Putamen (tissue), 1 donor: ENCODE measurements at regions not wholly inside any gene's neighbourhood (a gene's known extent, or its start where the extent isn't known, plus 50 kb on each side); places are given as distances from the start of the nearest gene placed in this dataset.

Experiments
- DNase-seq: peaks from one replicate; pipeline ENCODE4 v3.0.0-alpha.2; 2016; ENCODE audit warnings: low spot score

DNA sequence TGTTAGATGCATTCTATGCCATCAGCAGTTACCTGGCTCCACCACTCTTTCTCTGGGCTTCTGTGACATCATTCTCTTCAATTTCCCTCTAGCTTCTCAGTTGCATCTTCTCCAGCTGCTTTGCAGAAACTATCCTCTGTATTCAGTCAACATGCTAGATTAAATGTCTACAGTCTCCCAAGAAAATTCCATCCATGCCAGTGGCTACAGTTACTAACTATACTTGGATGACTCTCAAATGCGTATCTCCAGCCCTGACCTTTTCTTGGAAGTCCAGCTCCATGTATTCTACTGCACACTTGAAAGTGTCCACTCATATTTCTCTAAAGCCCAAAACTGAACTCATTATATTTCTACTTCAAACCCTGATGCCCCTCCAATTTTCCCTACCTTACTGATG, 232.3 kb upstream of the TENM3 start:
- no peak for DNase-seq

- DNase-seq: no peak
Observed at GRCh38 chr4:182014164-182014563, 229.0 kb upstream of the TENM3 start.

DNA sequence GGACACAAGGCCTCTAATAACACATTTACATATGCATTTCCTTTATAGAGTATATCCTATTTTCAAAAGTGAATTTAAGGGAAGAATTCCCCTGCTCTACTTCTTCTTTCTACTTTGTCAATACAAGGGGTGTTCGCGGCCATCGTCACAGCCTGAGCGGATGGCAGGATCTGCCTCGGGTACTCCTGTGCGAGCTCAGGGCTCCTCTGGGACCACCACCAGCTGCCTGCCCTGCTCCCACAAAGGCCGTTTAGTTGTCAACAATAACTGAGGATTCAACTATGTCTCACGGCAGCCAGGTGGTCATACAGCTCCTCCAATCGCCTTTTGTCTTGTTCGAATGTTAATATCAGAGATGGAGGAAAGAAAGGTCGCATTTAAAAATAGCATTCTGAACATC, 228.2 kb upstream of the TENM3 start:
- no peak for DNase-seq

GRCh38 chr4:182015893-182016292, 227.3 kb upstream of the TENM3 start:
- DNase-seq: peak; percentile 70

DNA sequence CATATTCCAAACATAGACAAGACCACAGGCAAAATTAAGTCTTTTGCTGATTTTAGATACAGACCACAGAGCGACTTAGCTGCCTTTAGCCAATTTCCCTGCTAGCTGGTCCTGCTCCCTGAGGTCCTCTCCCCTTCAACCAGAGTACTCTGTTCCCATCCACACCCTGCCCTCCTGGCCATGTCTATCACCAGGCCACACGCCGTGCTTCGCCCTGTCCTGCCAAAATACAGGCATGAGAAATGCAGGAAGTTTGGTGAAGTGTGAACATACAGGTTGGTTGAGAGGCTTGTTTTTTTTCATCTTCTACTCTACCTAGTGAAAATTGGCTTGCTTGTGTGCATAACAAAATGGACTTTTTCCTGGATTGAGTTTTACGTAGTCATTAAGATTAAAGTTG, 226.2 kb upstream of the TENM3 start:
- no peak for DNase-seq

DNA sequence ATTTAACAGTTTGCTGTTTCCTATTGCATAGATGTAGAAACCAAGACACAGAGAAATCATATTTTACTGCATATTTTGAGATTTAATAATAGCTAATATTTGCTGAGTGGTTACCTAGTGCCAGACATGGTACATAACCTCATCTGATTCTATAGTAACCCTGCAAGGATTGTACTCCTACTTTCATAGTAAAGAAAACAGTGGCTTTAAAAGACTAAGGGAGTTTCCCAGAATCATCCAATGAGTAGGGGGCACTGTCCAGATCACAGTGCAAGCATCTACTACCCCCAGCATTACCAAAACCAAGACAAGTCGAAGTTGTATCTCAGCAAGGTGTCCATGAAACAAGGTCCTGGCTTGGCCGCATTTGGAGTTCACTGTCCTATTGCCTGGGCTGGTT, 224.5 kb upstream of the TENM3 start:
- DNase-seq: no peak

DNA sequence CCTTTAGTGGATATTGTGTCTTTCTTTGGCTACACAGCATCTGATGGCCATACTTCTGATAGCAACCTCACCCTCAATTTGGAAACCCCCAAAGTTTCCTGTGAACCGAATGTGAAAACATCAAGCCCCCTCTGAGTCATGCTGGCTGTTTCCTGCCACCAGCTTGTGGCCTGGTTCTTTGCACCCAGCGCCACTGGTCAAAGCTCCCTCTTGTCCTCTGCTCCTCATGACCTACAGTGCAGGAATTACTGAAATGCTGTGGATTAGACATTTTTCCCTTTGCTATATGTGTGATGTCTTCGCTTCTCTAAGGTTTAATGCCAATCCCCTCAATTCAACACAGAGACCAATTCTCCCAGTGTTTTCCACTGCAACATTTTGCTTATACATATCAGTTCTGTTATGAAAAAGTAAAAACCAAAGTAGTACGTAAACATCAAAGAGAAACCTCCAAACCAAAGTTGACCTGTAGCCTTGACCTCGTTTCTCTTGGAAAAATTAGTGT, 224.0 kb upstream of the TENM3 start:
- no peak for DNase-seq

- DNase-seq: no peak
Observed at GRCh38 chr4:182022909-182023308, 220.3 kb upstream of the TENM3 start.

DNA sequence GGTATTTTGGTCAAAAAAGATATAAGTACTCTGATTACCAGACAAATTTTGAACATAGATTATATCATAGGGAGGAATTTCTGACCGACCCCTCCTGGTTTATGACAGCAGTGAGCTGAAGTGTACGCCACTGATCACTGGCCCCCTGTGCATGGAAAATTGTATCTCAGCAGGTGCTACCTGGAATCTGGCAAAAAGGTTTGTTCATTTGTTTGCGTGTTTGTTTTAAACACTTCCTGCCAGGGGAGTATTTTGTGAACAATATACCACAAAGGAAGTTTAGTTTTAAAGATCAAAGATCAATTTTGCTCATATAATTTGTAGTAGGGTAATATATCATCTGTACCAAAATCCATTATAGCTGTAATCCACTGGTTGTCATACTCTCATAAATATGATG, 219.7 kb upstream of the TENM3 start:
- DNase-seq: no peak

GRCh38 chr4:182042945-182043344, 200.3 kb upstream of the TENM3 start:
- no peak for DNase-seq

DNA sequence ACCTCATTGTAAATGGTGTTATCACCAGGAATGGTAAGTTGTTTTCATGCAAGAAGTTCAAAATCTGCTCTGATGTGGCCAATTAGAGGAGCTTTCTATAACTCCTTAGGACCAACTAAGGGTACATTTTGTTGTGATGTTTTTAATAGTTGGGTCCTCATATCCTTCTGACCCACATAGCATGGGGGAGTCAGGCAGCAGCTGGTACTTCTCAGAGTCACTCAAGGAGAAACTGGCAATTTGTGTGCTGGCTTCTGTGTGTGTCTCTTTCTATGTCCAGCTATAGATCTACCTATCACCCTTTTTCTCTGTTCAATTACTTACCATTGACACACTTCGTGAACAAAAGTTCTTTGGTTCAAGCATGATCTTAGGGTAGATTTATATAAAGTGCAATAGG, 194.3 kb upstream of the TENM3 start:
- no peak for DNase-seq

- DNase-seq: no peak
Observed at GRCh38 chr4:182056866-182057265, 186.3 kb upstream of the TENM3 start.

GRCh38 chr4:182062458-182062857, 180.7 kb upstream of the TENM3 start:
- DNase-seq: no peak

- no peak for DNase-seq
Observed at GRCh38 chr4:182062936-182063335, 180.3 kb upstream of the TENM3 start.

- DNase-seq: no peak
Observed at GRCh38 chr4:182063651-182064050, 179.6 kb upstream of the TENM3 start.

- no peak for DNase-seq
Observed at GRCh38 chr4:182065255-182065654, 177.9 kb upstream of the TENM3 start.

- no peak for DNase-seq
Observed at GRCh38 chr4:182066037-182066436, 177.2 kb upstream of the TENM3 start.

GRCh38 chr4:182067828-182068227, 175.4 kb upstream of the TENM3 start:
- no peak for DNase-seq

- no peak for DNase-seq
Observed at GRCh38 chr4:182068920-182069319, 174.3 kb upstream of the TENM3 start.

DNA sequence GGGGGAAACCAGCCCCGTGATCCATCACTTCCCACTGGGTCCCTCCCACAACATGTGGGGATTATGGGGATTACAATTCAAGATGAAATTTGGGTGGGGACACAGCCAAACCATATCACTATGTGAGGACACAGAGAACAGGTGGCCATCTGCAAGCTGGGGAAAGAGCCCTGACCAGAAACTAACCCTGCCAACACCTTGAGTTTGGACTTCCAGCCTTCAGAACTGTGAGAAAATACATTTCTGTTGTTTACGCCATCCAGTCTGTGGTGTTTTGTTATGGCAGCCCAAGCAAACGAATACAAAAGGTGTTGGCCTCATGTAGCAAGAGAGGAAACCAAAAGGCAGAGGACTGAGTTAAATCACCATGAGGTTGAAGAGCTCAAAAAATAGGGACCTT, 169.9 kb upstream of the TENM3 start:
- DNase-seq: no peak

GRCh38 chr4:182074139-182074538, 169.1 kb upstream of the TENM3 start:
- no peak for DNase-seq

DNA sequence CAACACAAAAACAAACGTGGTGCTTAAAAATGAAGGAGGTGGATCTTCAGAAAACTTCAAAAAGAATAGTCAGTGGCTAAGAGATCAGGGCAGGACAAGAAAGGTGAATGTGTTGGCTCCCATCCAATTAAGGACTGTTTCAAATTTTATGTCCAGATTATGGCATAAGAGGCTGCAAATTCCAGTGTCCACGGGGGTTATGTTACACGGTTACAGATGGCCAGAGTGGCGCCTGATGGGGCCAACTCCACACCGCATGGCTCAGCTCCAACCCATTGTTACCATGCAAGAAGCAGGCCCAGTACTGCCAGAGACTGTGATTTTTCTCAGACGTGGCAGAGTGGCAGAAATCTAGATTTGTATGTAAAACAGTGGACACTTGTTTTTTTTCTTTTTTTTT, 168.4 kb upstream of the TENM3 start:
- DNase-seq: no peak

DNA sequence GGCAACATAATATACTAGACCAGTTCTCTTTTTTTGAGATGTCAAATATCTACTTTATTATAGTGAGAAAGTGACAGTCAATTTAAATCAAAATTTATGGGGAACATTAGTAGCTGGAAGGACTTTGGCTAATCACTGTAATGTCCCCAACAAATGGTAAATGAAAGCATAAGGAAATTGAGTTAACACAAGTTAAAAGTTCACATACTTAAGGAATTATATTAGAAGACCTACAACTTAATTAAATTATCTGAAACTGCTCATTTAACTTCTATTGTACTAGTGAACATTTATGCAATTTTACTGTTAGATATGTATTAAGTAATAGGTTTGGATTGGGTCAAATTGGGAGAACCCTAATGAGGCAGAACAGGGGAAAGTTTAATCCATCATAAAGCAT, 160.3 kb upstream of the TENM3 start:
- DNase-seq: no peak

DNA sequence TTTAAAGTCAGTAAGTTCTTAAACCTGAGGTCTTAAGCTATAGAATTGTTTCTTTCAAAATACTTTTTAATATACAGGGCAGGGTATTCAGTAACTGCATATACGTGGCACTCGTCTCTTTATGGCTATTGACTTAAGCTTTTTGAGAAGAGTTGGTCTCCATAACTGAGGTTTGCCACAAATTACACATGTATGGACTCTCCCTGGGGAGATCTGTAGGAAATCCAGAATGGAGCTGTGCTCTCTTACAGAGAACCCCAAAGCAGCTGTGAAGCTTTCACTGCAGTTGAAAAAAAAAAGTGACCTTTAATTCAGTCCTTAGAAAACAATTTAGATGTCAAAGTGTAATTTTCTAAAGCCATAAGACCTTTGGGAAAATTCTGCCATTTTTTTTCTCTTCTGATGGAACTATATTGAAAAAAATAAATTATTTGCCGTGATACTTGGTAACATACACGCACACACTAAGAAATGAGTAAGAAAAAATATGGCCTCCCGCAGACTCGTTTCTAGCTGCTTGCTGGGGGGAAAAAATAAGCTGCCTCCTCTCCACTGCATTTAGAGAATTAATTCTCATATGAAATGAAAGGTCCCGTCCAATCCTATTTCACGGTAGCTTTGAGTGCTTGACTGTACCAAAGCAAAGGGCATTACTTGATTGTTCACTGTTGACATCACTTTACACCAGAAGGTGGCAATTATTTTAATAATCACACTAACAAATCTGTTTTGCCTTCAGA, 159.4 kb upstream of the TENM3 start:
- no peak for DNase-seq
